Endothelial cell of umbilical vein (primary cell): ENCODE measurements at regions not wholly inside any gene's neighbourhood (a gene's known extent, or its start where the extent isn't known, plus 50 kb on each side); places are given as distances from the start of the nearest gene placed in this dataset.

Experiments
- BruUV-seq: library from RNA; stranded (reverse); fragments of 400-500 nt; replicated peaks from 2 replicates; lab custom pipeline; 2021; lab: Mats Ljungman, UMichigan
- CTCF ChIA-PET: fragments of 300-600, 350-600 bp; sonication (Branson Sonifier 250); formaldehyde crosslinking; loops from one replicate; lab custom pipeline; 2021; ENCODE audit warnings: antibody characterized with exemption, inconsistent platforms; lab: Charles Lee
- POLR2A ChIA-PET: fragments of 300-600, 350-600 bp; sonication (Branson Sonifier 250); formaldehyde crosslinking; loops from one replicate; lab custom pipeline; 2021; ENCODE audit warnings: antibody characterized with exemption, inconsistent platforms; lab: Charles Lee
- DNase-seq: peaks from one replicate; pipeline ENCODE4 v3.0.0-alpha.2; 2011; ENCODE audit warnings: low read depth, low spot score
- FAIRE-seq: peaks from 2 replicates; lab custom pipeline; 2011; peaks lifted over from hg19 to GRCh38; lab: Jason Lieb, UNC
- H2AFZ ChIP-seq: 2 replicates; pipeline ENCODE4 v1.6.0; 2012; ENCODE audit warnings: low read depth, low read length, control low read depth, inconsistent platforms
- H3K27ac ChIP-seq: 2 replicates; pipeline ENCODE4 v1.5.1; 2011; ENCODE audit warnings: low read depth, mild to moderate bottlenecking, control low read depth, low read length, moderate library complexity; ENCODE audit not compliant: insufficient read depth
- H3K27me3 ChIP-seq, 2 experiments: 2 replicates each; pipeline versions ENCODE4 v1.6.0 to v1.6.1; 2011; ENCODE audit warnings: low read length in 2 of 2, mixed read lengths in 1 of 2; ENCODE audit not compliant: control insufficient read depth in 2 of 2, insufficient read depth in 2 of 2
- H3K36me3 ChIP-seq, 2 experiments: 2 replicates in 1 of 2; 3 replicates in 1 of 2; pipeline ENCODE4 v1.5.1; 2011; ENCODE audit warnings: low read length in 2 of 2, mild to moderate bottlenecking in 1 of 2, moderate library complexity in 1 of 2; ENCODE audit not compliant: control insufficient read depth in 2 of 2, insufficient read depth in 2 of 2; ENCODE audit errors: extremely low read depth in 1 of 2
- H3K4me1 ChIP-seq: 3 replicates; pipeline ENCODE4 v1.5.1; 2011; ENCODE audit warnings: mild to moderate bottlenecking, low read length; ENCODE audit not compliant: control insufficient read depth, insufficient read depth; ENCODE audit errors: extremely low read depth
- H3K4me2 ChIP-seq: 2 replicates; pipeline ENCODE4 v1.6.1; 2011; ENCODE audit warnings: low read length, control low read depth, mixed read lengths; ENCODE audit not compliant: insufficient read depth
- H3K4me3 ChIP-seq, 3 experiments: fragments of 200-600 bp in 1 of 3; sonication (generic), shearing (Covaris generic) in 1 of 3; replicated peaks in 1 of 3; 2 replicates each; pipeline ENCODE4 v1.5.1; 2011 to 2016; ENCODE audit warnings: control low read depth in 3 of 3, low read length in 3 of 3, mild to moderate bottlenecking in 2 of 3, inconsistent platforms in 1 of 3, low read depth in 1 of 3, moderate library complexity in 1 of 3; ENCODE audit not compliant: insufficient read depth in 1 of 3
- H3K79me2 ChIP-seq: 2 replicates; pipeline ENCODE4 v1.6.0; 2012; ENCODE audit warnings: low read length, inconsistent platforms; ENCODE audit not compliant: control insufficient read depth, insufficient read depth
- H3K9ac ChIP-seq: replicated peaks from 2 replicates; pipeline ENCODE3; 2011; ENCODE audit warnings: low read length, control low read depth; ENCODE audit not compliant: insufficient read depth; ENCODE audit errors: extremely low read depth
- H3K9me1 ChIP-seq: replicated peaks from 3 replicates; pipeline ENCODE4 v1.6.0; 2011; ENCODE audit warnings: mild to moderate bottlenecking, low read length; ENCODE audit not compliant: control insufficient read depth, insufficient read depth; ENCODE audit errors: extremely low read depth
- H3K9me3 ChIP-seq: replicated peaks from 2 replicates; pipeline ENCODE4 v1.5.1; 2012; ENCODE audit warnings: low read length, inconsistent platforms; ENCODE audit not compliant: control insufficient read depth, insufficient read depth
- H4K20me1 ChIP-seq: replicated peaks from 2 replicates; pipeline ENCODE3; 2011; ENCODE audit warnings: mild to moderate bottlenecking, low read length; ENCODE audit not compliant: control insufficient read depth, insufficient read depth; ENCODE audit errors: extremely low read depth
- CTCF ChIP-seq, 2 donors: IDR thresholded peaks; 1 replicate in 1 of 2; 2 replicates in 1 of 2; pipeline ENCODE4 v1.5.1; 2011; ENCODE audit warnings: low read length in 2 of 2, mild to moderate bottlenecking in 2 of 2, moderate library complexity in 2 of 2, control low read depth in 1 of 2, inconsistent platforms in 1 of 2, low read depth in 1 of 2; ENCODE audit not compliant: insufficient read depth in 1 of 2; ENCODE audit errors: extremely low read depth in 1 of 2
- EZH2 ChIP-seq: IDR thresholded peaks from 2 replicates; pipeline ENCODE4 v1.6.1; 2012; ENCODE audit warnings: borderline replicate concordance, low read depth, mild to moderate bottlenecking, moderate library complexity, low read length, inconsistent platforms; ENCODE audit not compliant: severe bottlenecking
- FOS ChIP-seq: IDR thresholded peaks from 2 replicates; pipeline ENCODE4 v1.6.1; 2011; ENCODE audit warnings: mild to moderate bottlenecking, low read length, moderate library complexity, borderline replicate concordance; ENCODE audit not compliant: insufficient read depth
- GATA2 ChIP-seq: IDR thresholded peaks from 2 replicates; pipeline ENCODE4 v1.7.0; 2011; ENCODE audit warnings: low read depth, mild to moderate bottlenecking, moderate library complexity, mixed read lengths, low read length; ENCODE audit not compliant: insufficient read length, insufficient read depth
- JUN ChIP-seq: IDR thresholded peaks from 2 replicates; pipeline ENCODE4 v1.6.1; 2011; ENCODE audit warnings: borderline replicate concordance, low read depth; ENCODE audit not compliant: insufficient read length, insufficient read depth
- MAX ChIP-seq: IDR thresholded peaks from 2 replicates; pipeline ENCODE4 v1.6.1; 2011; ENCODE audit not compliant: insufficient read depth, insufficient read length
- MYC ChIP-seq: IDR thresholded peaks from one replicate; pipeline ENCODE4 v1.6.1; 2011; ENCODE audit warnings: mild to moderate bottlenecking, low read depth, low read length
- POLR2A ChIP-seq: IDR thresholded peaks from 2 replicates; pipeline ENCODE4 v1.6.1; 2012; ENCODE audit warnings: low read depth, mild to moderate bottlenecking, control low read depth, low read length
- POLR2AphosphoS5 ChIP-seq: IDR thresholded peaks from 2 replicates; pipeline ENCODE4 v1.6.1; 2012; ENCODE audit warnings: low read depth, mild to moderate bottlenecking, control low read depth, low read length, moderate library complexity; ENCODE audit not compliant: insufficient read depth
- dilution Hi-C: fragments of 300-500 bp; cut with MboI; formaldehyde crosslinking; loops from one replicate; pipeline ENCODE4 v1.15.0; 2019; ENCODE audit warnings: low sequenced_read_pairs; ENCODE audit not compliant: extremely low pct_ligation_motif_present
- intact Hi-C: fragments of 100-400 bp; cut with micrococcal nuclease; formaldehyde crosslinking; loops from one replicate; pipeline ENCODE4 v1.10.0; 2022

GRCh38 chr9:135021393-135021789, 66.1 kb upstream of the OLFM1 start:
- no TSS peak for BruUV-seq
- POLR2A ChIA-PET = no interaction called here

More at GRCh38 chr9:135021393-135021789, 66.1 kb upstream of the OLFM1 start:
- Histone ChIP-seq H3K9me3 (no peaks in the 10 kb centered on the region), H3K27me3 (no peaks in the 10 kb centered on the region), H3K27ac (no peak overlapping the region), H3K79me2 (no peaks in the 10 kb centered on the region), H4K20me1 (no peaks in the 10 kb centered on the region), H3K4me3 (no peak overlapping the region), H3K4me1 (no peaks in the 10 kb centered on the region), H2AFZ (no peak overlapping the region), H3K36me3 (no peaks in the 10 kb centered on the region), H3K9ac (no peak overlapping the region), H3K4me2 (no peak overlapping the region), H3K9me1 (no peaks in the 10 kb centered on the region)
- dilution Hi-C loops = no loop called here
- DNase-seq (no peak), FAIRE-seq (no peak)
- CTCF ChIA-PET = no interaction called here
- no peak for TF ChIP-seq POLR2A
- no peak for TF ChIP-seq FOS
- no peak for TF ChIP-seq CTCF (IDR thresholded peaks at IDR 0.05; ENCODE audit: extremely low read depth in 1 of 2, insufficient read depth in 1 of 2, low read depth in 1 of 2, low read length in 2 of 2)
- no peak for TF ChIP-seq GATA2
- TF ChIP-seq MYC = no peak
- TF ChIP-seq EZH2 = no peak
- no peak for TF ChIP-seq JUN
- no peak for TF ChIP-seq MAX
- TF ChIP-seq POLR2AphosphoS5 = no peak
- intact Hi-C loops = no loop called here
